Coronary artery (tissue), 2 donors: ENCODE measurements at regions not wholly inside any gene's neighbourhood (a gene's known extent, or its start where the extent isn't known, plus 50 kb on each side); places are given as distances from the start of the nearest gene placed in this dataset.

Experiments
- DNase-seq: peaks from one replicate; pipeline ENCODE4 v3.0.0-alpha.2; 2017; ENCODE audit warnings: low spot score
- H3K27ac ChIP-seq, 2 donors: fragments of 200-600 bp; sonication (generic); one replicate each; pipeline ENCODE4 v1.5.1; 2016 to 2019
- H3K4me3 ChIP-seq: fragments of 200-600 bp; sonication (generic); 2 replicates; pipeline ENCODE4 v1.5.1; 2016; ENCODE audit warnings: mild to moderate bottlenecking, moderate library complexity
- CTCF ChIP-seq: fragments of 200-600 bp; sonication (generic); IDR thresholded peaks from one replicate; pipeline ENCODE4 v1.5.1; 2019; ENCODE audit warnings: antibody characterized with exemption

GRCh38 chr3:181987736-181988135, 276.0 kb downstream of the SOX2 start:
- DNase-seq = no peak
- H3K27ac ChIP-seq = no peak overlapping the region
- no peak for TF ChIP-seq CTCF
- no peak overlapping the region for H3K4me3 ChIP-seq

DNA sequence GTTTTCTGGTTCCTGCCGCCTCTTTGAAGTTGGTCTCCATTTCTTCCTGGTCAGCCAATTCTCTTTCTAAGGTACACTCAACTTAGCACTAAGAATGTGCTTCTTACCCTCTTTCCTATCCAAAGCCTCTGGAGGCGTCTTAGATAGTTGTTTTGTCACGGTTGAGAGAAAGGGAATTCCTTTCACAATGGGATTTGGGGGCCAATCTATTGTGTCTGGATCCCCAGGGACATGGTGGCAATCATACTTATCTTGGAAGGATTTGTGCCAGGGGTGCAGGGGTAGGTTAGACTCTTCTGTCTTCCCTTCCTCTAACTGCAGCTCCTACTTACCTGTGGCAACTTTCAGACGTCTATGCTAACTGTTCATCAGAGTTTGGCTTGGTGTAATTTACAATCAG, 287.1 kb downstream of the SOX2 start:
- H3K4me3 ChIP-seq = no peak overlapping the region
- H3K27ac ChIP-seq = no peak overlapping the region
- TF ChIP-seq CTCF = no peak
- DNase-seq = no peak

- no peak overlapping the region for H3K27ac ChIP-seq
- TF ChIP-seq CTCF = no peak
These were observed 287.6 kb downstream of the SOX2 start for GRCh38 chr3:181999314-181999713.

GRCh38 chr3:182000447-182000846, 288.7 kb downstream of the SOX2 start:
- Histone ChIP-seq H3K27ac (no peak overlapping the region), H3K4me3 (no peak overlapping the region)
- DNase-seq = no peak

More at GRCh38 chr3:181999314-181999713, 287.6 kb downstream of the SOX2 start:
- no peak for DNase-seq
- no peak overlapping the region for H3K4me3 ChIP-seq

GRCh38 chr3:182005219-182005618, 293.5 kb downstream of the SOX2 start:
- Histone ChIP-seq H3K27ac (no peak overlapping the region), H3K4me3 (no peak overlapping the region)
- no peak for TF ChIP-seq CTCF
- DNase-seq = no peak

More at GRCh38 chr3:182000447-182000846, 288.7 kb downstream of the SOX2 start:
- TF ChIP-seq CTCF = no peak

DNA sequence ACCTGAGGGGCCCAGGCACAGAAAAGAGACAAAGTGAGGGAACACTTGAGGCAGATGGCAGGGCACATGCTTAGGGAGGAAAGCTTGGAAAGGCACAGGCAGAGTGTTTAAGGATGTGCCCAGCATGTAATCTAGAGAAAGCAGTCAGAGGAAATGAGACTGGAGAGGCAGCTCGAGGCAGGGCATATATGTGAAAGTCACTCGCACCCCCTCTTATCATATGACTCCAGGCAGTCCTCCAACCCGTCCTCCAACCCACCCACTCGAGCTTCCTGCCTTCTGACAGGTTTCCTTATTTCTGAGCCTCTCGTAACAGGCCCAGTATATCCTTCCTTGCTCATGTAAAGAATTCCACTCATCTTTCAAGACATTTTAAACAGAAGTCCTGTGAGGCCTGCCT, 294.0 kb downstream of the SOX2 start:
- H3K27ac ChIP-seq = no peak overlapping the region
- TF ChIP-seq CTCF = no peak
- DNase-seq = no peak

GRCh38 chr3:182006431-182006830, 294.7 kb downstream of the SOX2 start:
- Histone ChIP-seq H3K4me3 (no peak overlapping the region), H3K27ac (no peak overlapping the region)
- DNase-seq = no peak
- no peak for TF ChIP-seq CTCF

More for the DNA sequence above, 294.0 kb downstream of the SOX2 start:
- no peak overlapping the region for H3K4me3 ChIP-seq
